Coronary artery (tissue), 2 donors: ENCODE measurements at regions not wholly inside any gene's neighbourhood (a gene's known extent, or its start where the extent isn't known, plus 50 kb on each side); places are given as distances from the start of the nearest gene placed in this dataset.

Experiments used
- DNase-seq: peaks from one replicate; pipeline ENCODE4 v3.0.0-alpha.2; 2017; ENCODE audit warnings: low spot score
- H3K27ac ChIP-seq, 2 donors: fragments of 200-600 bp; sonication (generic); one replicate each; pipeline ENCODE4 v1.5.1; 2016 to 2019
- H3K4me3 ChIP-seq: fragments of 200-600 bp; sonication (generic); 2 replicates; pipeline ENCODE4 v1.5.1; 2016; ENCODE audit warnings: mild to moderate bottlenecking, moderate library complexity
- CTCF ChIP-seq: fragments of 200-600 bp; sonication (generic); IDR thresholded peaks from one replicate; pipeline ENCODE4 v1.5.1; 2019; ENCODE audit warnings: antibody characterized with exemption

GRCh38 chr2:180927030-180927686 is 53.2 kb upstream of the UBE2E3 start:
- no peak overlapping the region for H3K4me3 ChIP-seq
- H3K27ac ChIP-seq, result no peak overlapping the region
- no peak for DNase-seq
- TF ChIP-seq CTCF, result no peak

GRCh38 chr2:180925700-180926099 is 54.7 kb upstream of the UBE2E3 start:
- no peak for DNase-seq
- TF ChIP-seq CTCF, result no peak
- Histone ChIP-seq H3K4me3 (no peak overlapping the region), H3K27ac (no peak overlapping the region)

GRCh38 chr2:180924063-180924462 is 56.3 kb upstream of the UBE2E3 start:
- Histone ChIP-seq H3K27ac (no peak overlapping the region), H3K4me3 (no peak overlapping the region)
- DNase-seq, result no peak
- TF ChIP-seq CTCF, result no peak

- no peak overlapping the region for H3K27ac ChIP-seq
- no peak for DNase-seq
- H3K4me3 ChIP-seq, result no peak overlapping the region
- TF ChIP-seq CTCF, result no peak
Measured at GRCh38 chr2:180910831-180911665, 69.4 kb upstream of the UBE2E3 start.

- no peak for TF ChIP-seq CTCF
- no peak for DNase-seq
- H3K27ac ChIP-seq, result no peak overlapping the region
- no peak overlapping the region for H3K4me3 ChIP-seq
Measured at GRCh38 chr2:180907731-180908130, 72.7 kb upstream of the UBE2E3 start.

GRCh38 chr2:180905461-180905860 is 74.9 kb upstream of the UBE2E3 start:
- no peak overlapping the region for H3K27ac ChIP-seq
- no peak for TF ChIP-seq CTCF
- no peak for DNase-seq
- H3K4me3 ChIP-seq, result no peak overlapping the region

- DNase-seq, result no peak
- H3K4me3 ChIP-seq, result no peak overlapping the region
- no peak overlapping the region for H3K27ac ChIP-seq
- TF ChIP-seq CTCF, result no peak
Measured at GRCh38 chr2:180905002-180905401, 75.4 kb upstream of the UBE2E3 start.
